ENCODE measurements at regions not wholly inside any gene's neighbourhood (a gene's known extent, or its start where the extent isn't known, plus 50 kb on each side); places are given as distances from the start of the nearest gene placed in this dataset.

DNA sequence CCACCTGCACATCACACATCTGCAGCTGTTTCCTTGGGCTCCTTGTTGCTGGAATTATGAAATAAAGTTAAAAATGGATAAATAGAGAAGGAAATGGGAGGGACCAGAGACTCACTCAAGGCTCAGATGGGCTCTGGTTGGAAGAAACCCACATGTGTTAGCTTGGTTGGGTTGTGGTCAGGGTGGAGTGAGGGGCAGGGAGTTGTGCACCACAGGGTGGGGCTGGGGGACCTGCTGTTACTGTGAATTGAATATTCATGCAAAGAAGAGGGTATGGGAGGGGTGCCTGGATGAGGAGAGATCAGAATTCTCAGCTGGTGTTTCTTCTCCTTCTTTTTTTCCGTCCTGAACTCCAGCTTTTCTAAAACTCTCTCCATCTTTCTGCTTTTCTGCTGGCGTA lies 320.7 kb downstream of the MAP2K4 start:
- no peak for DNase-seq
- H2AFZ ChIP-seq (ENCODE audit: low read length): no peak overlapping the region
- H3K4ac ChIP-seq (ENCODE audit: low read depth, low read length): no peak overlapping the region
- no peak overlapping the region for H2BK5ac ChIP-seq (ENCODE audit: insufficient read length, low read length)
- H3K27ac Mint-ChIP-seq: no peak overlapping the region
- no peak overlapping the region for H2BK12ac ChIP-seq (ENCODE audit: insufficient read length, low read depth, low read length)
- H3K56ac ChIP-seq (ENCODE audit: insufficient read length, low read depth, low read length): no peak overlapping the region
- no CpG with 5 or more reads among the region's 2 CpGs for WGBS (ENCODE audit: extremely low coverage, insufficient read length, low lambda C conversion rate)
- H3K9ac ChIP-seq (ENCODE audit: extremely low read depth, insufficient read length, low read length): no peak overlapping the region
- H3K18ac ChIP-seq (ENCODE audit: insufficient read length, low read depth, low read length): no peak overlapping the region
- H3K27me3 ChIP-seq (ENCODE audit: insufficient read depth, low read length): no peaks in the 10 kb centered on the region
- H3K79me2 ChIP-seq (ENCODE audit: insufficient read depth, low read length): no peaks in the 10 kb centered on the region
- H3K23me2 ChIP-seq (ENCODE audit: insufficient read length, low read depth, low read length, poor library complexity, severe bottlenecking): no peaks in the 10 kb centered on the region
- H4K5ac ChIP-seq (ENCODE audit: insufficient read length, low read depth, low read length): no peak overlapping the region
- no peak overlapping the region for H2BK20ac ChIP-seq (ENCODE audit: low read depth, low read length, poor library complexity, severe bottlenecking)
- H3K4me2 ChIP-seq (ENCODE audit: insufficient read depth, insufficient read length, low read length): no peak overlapping the region
- no peak overlapping the region for H4K8ac ChIP-seq (replicated peaks; ENCODE audit: insufficient read length, low read depth, low read length)
- H3T11ph ChIP-seq (ENCODE audit: low read length): no peak overlapping the region
- no peak overlapping the region for H3K14ac ChIP-seq (ENCODE audit: insufficient read depth, low read length)
- H3K27ac ChIP-seq (ENCODE audit: insufficient read length, low read depth, low read length): no peak overlapping the region
- no peak overlapping the region for H2AK5ac ChIP-seq (ENCODE audit: insufficient read length, low read length)
- no peak overlapping the region for H3K23ac ChIP-seq (ENCODE audit: insufficient read length, low read depth, low read length)
- H3K4me1 ChIP-seq (ENCODE audit: insufficient read depth, low read length): no peaks in the 10 kb centered on the region
- no peaks in the 10 kb centered on the region for H3K9me3 ChIP-seq (ENCODE audit: control insufficient read depth, low read depth, low read length)
- H4K91ac ChIP-seq (ENCODE audit: insufficient read length, low read depth, low read length): no peak overlapping the region
- H2BK15ac ChIP-seq (ENCODE audit: low read depth, low read length): no peak overlapping the region
- TF ChIP-seq, protein P1, sequence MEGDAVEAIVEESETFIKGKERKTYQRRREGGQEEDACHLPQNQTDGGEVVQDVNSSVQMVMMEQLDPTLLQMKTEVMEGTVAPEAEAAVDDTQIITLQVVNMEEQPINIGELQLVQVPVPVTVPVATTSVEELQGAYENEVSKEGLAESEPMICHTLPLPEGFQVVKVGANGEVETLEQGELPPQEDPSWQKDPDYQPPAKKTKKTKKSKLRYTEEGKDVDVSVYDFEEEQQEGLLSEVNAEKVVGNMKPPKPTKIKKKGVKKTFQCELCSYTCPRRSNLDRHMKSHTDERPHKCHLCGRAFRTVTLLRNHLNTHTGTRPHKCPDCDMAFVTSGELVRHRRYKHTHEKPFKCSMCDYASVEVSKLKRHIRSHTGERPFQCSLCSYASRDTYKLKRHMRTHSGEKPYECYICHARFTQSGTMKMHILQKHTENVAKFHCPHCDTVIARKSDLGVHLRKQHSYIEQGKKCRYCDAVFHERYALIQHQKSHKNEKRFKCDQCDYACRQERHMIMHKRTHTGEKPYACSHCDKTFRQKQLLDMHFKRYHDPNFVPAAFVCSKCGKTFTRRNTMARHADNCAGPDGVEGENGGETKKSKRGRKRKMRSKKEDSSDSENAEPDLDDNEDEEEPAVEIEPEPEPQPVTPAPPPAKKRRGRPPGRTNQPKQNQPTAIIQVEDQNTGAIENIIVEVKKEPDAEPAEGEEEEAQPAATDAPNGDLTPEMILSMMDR (conservative IDR thresholded peaks at IDR 0.05): no peak
- no peaks in the 10 kb centered on the region for H3K36me3 Mint-ChIP-seq (ENCODE audit: insufficient read depth in 1 of 3, low read depth in 3 of 3)
- H3K4me3 Mint-ChIP-seq: no peak overlapping the region
- H3K79me1 ChIP-seq (ENCODE audit: insufficient read depth, low read depth, low read length, poor library complexity, severe bottlenecking): no peaks in the 10 kb centered on the region
- H3K9me3 Mint-ChIP-seq: peaks cover 2 to 4% of the 10 kb centered on the region in 2 experiments; a peak in 2 of 5 replicates
- H3K27me3 Mint-ChIP-seq (ENCODE audit: low read depth): no peaks in the 10 kb centered on the region
- no peaks in the 10 kb centered on the region for H4K20me1 ChIP-seq (ENCODE audit: control insufficient read depth, insufficient read depth, insufficient read length)
- no peaks in the 10 kb centered on the region for H3K4me1 Mint-ChIP-seq
- no peak overlapping the region for H2BK120ac ChIP-seq (ENCODE audit: low read depth, low read length, poor library complexity, severe bottlenecking)

All from H9 (cell line).